ENCODE measurements at regions not wholly inside any gene's neighbourhood (a gene's known extent, or its start where the extent isn't known, plus 50 kb on each side); places are given as distances from the start of the nearest gene placed in this dataset.

- H3K9me3 ChIP-seq (ENCODE audit: low read depth, low read length) = no peaks in the 10 kb centered on the region
- TF ChIP-seq POLR2AphosphoS5 (IDR thresholded peaks at IDR 0.05; ENCODE audit: borderline replicate concordance, low read depth, low read length) (no peak), EZH2 (IDR thresholded peaks at IDR 0.05) (no peak), FOXP2 (optimal IDR thresholded peaks at IDR 0.05; ENCODE audit: control extremely low read depth, extremely low read length, insufficient read depth) (no peak)
- DNase-seq (ENCODE audit: low read depth, low spot score) = no peak
- no peak overlapping the region for H3K27ac ChIP-seq
- H3K4me3 ChIP-seq = no peak overlapping the region
- no peak overlapping the region for H3K9ac ChIP-seq (ENCODE audit: insufficient read length)
- H3K36me3 ChIP-seq (ENCODE audit: insufficient read depth, low read length) = no peaks in the 10 kb centered on the region
These were observed 176.8 kb upstream of the CIBAR2 start for GRCh38 chr16:85288869-85289660.

GRCh38 chr16:85289760-85290625, 177.7 kb upstream of the CIBAR2 start:
- no peak for DNase-seq (ENCODE audit: low read depth, low spot score)
- TF ChIP-seq EZH2 (IDR thresholded peaks at IDR 0.05) (no peak), POLR2AphosphoS5 (IDR thresholded peaks at IDR 0.05; ENCODE audit: borderline replicate concordance, low read depth, low read length) (no peak), FOXP2 (optimal IDR thresholded peaks at IDR 0.05; ENCODE audit: control extremely low read depth, extremely low read length, insufficient read depth) (no peak)
- no peaks in the 10 kb centered on the region for H3K36me3 ChIP-seq (ENCODE audit: insufficient read depth, low read length)
- no peak overlapping the region for H3K27ac ChIP-seq
- H3K9me3 ChIP-seq (ENCODE audit: low read depth, low read length) = no peaks in the 10 kb centered on the region
- H3K4me3 ChIP-seq = no peak overlapping the region
- H3K9ac ChIP-seq (ENCODE audit: insufficient read length) = no peak overlapping the region

- no peak overlapping the region for H3K4me3 ChIP-seq
- no peak overlapping the region for H3K9ac ChIP-seq (ENCODE audit: insufficient read length)
- no peak overlapping the region for H3K27ac ChIP-seq
These were observed 178.5 kb upstream of the CIBAR2 start for GRCh38 chr16:85290626-85291301.

GRCh38 chr16:85291302-85292148, 179.3 kb upstream of the CIBAR2 start:
- H3K9ac ChIP-seq (ENCODE audit: insufficient read length) = no peak overlapping the region
- no peaks in the 10 kb centered on the region for H3K36me3 ChIP-seq (ENCODE audit: insufficient read depth, low read length)
- no peak for TF ChIP-seq EZH2 (IDR thresholded peaks at IDR 0.05)
- no peak for TF ChIP-seq FOXP2 (optimal IDR thresholded peaks at IDR 0.05; ENCODE audit: control extremely low read depth, extremely low read length, insufficient read depth)
- TF ChIP-seq POLR2AphosphoS5 (IDR thresholded peaks at IDR 0.05; ENCODE audit: borderline replicate concordance, low read depth, low read length) = no peak
- no peaks in the 10 kb centered on the region for H3K9me3 ChIP-seq (ENCODE audit: low read depth, low read length)
- DNase-seq (ENCODE audit: low read depth, low spot score) = no peak
- no peak overlapping the region for H3K4me3 ChIP-seq
- H3K27ac ChIP-seq = no peak overlapping the region

More at GRCh38 chr16:85290626-85291301, 178.5 kb upstream of the CIBAR2 start:
- Histone ChIP-seq H3K9me3 (ENCODE audit: low read depth, low read length) (no peaks in the 10 kb centered on the region), H3K36me3 (ENCODE audit: insufficient read depth, low read length) (no peaks in the 10 kb centered on the region)
- TF ChIP-seq FOXP2 (optimal IDR thresholded peaks at IDR 0.05; ENCODE audit: control extremely low read depth, extremely low read length, insufficient read depth) = no peak
- DNase-seq (ENCODE audit: low read depth, low spot score) = no peak

DNA sequence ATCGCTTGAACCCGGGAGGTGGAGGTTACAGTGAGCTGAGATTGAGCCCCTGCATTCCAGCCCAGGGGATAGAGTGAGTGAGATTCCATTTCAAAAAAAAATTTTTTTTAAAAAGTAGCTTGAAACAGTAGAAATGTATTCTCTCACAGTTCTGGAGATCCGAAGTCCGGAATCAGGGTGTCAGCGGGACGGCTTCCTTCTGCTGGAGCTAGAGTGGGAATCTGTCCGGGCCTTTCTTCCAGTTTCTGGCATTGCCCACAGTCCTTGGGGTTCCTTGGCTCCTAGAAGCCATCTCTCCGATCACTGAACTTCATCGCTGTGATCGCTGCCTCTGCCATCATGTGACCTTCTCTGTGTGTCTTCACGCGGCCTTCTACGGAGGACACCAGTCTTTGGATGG, 181.2 kb upstream of the CIBAR2 start:
- H3K4me3 ChIP-seq = no peak overlapping the region
- no peaks in the 10 kb centered on the region for H3K9me3 ChIP-seq (ENCODE audit: low read depth, low read length)
- H3K27ac ChIP-seq = no peak overlapping the region
- TF ChIP-seq POLR2AphosphoS5 (IDR thresholded peaks at IDR 0.05; ENCODE audit: borderline replicate concordance, low read depth, low read length) (no peak), EZH2 (IDR thresholded peaks at IDR 0.05) (no peak), FOXP2 (optimal IDR thresholded peaks at IDR 0.05; ENCODE audit: control extremely low read depth, extremely low read length, insufficient read depth) (no peak)
- H3K36me3 ChIP-seq (ENCODE audit: insufficient read depth, low read length) = no peaks in the 10 kb centered on the region
- DNase-seq (ENCODE audit: low read depth, low spot score) = no peak
- H3K9ac ChIP-seq (ENCODE audit: insufficient read length) = no peak overlapping the region

GRCh38 chr16:85293904-85294642, 181.8 kb upstream of the CIBAR2 start:
- Histone ChIP-seq H3K4me3 (no peak overlapping the region), H3K36me3 (ENCODE audit: insufficient read depth, low read length) (no peaks in the 10 kb centered on the region), H3K9ac (ENCODE audit: insufficient read length) (no peak overlapping the region), H3K9me3 (ENCODE audit: low read depth, low read length) (no peaks in the 10 kb centered on the region), H3K27ac (no peak overlapping the region)
- DNase-seq (ENCODE audit: low read depth, low spot score) = no peak
- TF ChIP-seq POLR2AphosphoS5 (IDR thresholded peaks at IDR 0.05; ENCODE audit: borderline replicate concordance, low read depth, low read length) = no peak
- no peak for TF ChIP-seq FOXP2 (optimal IDR thresholded peaks at IDR 0.05; ENCODE audit: control extremely low read depth, extremely low read length, insufficient read depth)
- TF ChIP-seq EZH2 (IDR thresholded peaks at IDR 0.05) = no peak

DNA sequence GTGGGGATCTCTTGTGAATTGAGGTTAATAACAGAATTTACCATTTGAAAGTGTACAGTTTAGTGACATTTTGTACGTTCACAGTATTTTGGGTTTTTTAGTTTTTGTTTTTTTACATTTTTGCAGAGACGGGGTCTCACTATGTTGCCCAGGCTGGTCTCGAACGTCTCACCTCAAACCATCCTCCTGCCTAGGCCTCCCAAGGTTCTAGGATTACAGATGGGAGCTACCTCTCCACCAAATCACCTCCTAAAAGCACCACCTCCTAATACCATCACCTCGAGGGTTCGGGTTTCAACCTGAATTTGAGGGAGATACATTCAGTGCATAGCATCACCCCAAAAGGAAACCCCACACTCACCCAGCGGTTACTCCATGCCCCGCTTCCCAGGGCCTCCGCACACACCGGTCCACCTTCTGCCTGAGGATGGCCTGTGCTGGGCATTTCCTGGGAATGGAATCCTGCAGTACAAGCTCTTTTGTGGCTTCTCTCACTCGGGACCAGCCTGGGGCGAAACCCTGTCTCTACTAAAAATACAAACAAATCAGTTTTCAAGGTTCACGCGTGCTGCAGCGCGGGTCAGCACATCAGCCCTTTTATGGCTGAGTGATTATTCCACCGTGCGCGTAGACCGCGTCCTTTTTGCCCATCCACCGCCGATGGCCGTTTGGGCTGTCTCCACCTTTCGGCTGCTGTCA, 182.7 kb upstream of the CIBAR2 start:
- Histone ChIP-seq H3K9me3 (ENCODE audit: low read depth, low read length) (no peaks in the 10 kb centered on the region), H3K36me3 (ENCODE audit: insufficient read depth, low read length) (no peaks in the 10 kb centered on the region), H3K4me3 (no peak overlapping the region), H3K27ac (no peak overlapping the region), H3K9ac (ENCODE audit: insufficient read length) (no peak overlapping the region)
- TF ChIP-seq EZH2 (IDR thresholded peaks at IDR 0.05) (no peak), POLR2AphosphoS5 (IDR thresholded peaks at IDR 0.05; ENCODE audit: borderline replicate concordance, low read depth, low read length) (no peak), FOXP2 (optimal IDR thresholded peaks at IDR 0.05; ENCODE audit: control extremely low read depth, extremely low read length, insufficient read depth) (no peak)
- no peak for DNase-seq (ENCODE audit: low read depth, low spot score)
